PC-9 (cell line): ENCODE measurements at regions not wholly inside any gene's neighbourhood (a gene's known extent, or its start where the extent isn't known, plus 50 kb on each side); places are given as distances from the start of the nearest gene placed in this dataset.

ENCODE experiments used
- BruUV-seq: library from RNA; stranded (reverse); fragments of 400-500 nt; replicated peaks from 2 replicates; lab custom pipeline; 2021; lab: Mats Ljungman, UMichigan
- CTCF ChIA-PET: fragments of 300-600 bp; sonication (Branson Sonifier 250); formaldehyde crosslinking; loops from one replicate; lab custom pipeline; 2022; ENCODE audit warnings: antibody characterized with exemption; lab: Charles Lee
- POLR2A ChIA-PET: fragments of 300-600 bp; sonication (Branson Sonifier 250); formaldehyde crosslinking; loops from one replicate; lab custom pipeline; 2022; ENCODE audit warnings: antibody characterized with exemption; ENCODE audit not compliant: unreplicated experiment; lab: Charles Lee
- DNase-seq, 2 experiments: peaks; one replicate each; pipeline versions ENCODE4 v3.0.0 to v3.0.0-alpha.2; 2015 to 2022; ENCODE audit warnings: mixed read lengths in 1 of 2
- H2AFZ ChIP-seq: fragments of 200-600 bp; sonication (generic); 2 replicates; pipeline ENCODE4 v1.8.1; 2017; ENCODE audit warnings: antibody characterized with exemption
- H3F3A ChIP-seq: fragments of 200-600 bp; sonication (generic); 2 replicates; pipeline ENCODE4 v1.8.1; 2017; ENCODE audit warnings: antibody characterized with exemption, mild to moderate bottlenecking, low read depth; ENCODE audit not compliant: insufficient read depth
- H3K27ac ChIP-seq: fragments of 200-600 bp; sonication (generic); 2 replicates; pipeline ENCODE4 v1.6.1; 2016; ENCODE audit warnings: mixed run types
- H3K27me3 ChIP-seq: fragments of 200-600 bp; sonication (generic); 2 replicates; pipeline ENCODE4 v1.6.1; 2016; ENCODE audit warnings: low read depth, mixed run types; ENCODE audit not compliant: insufficient read depth
- H3K36me3 ChIP-seq: fragments of 200-600 bp; sonication (generic); 2 replicates; pipeline ENCODE4 v1.6.1; 2016; ENCODE audit warnings: low read depth, mixed run types
- H3K4me1 ChIP-seq: fragments of 200-600 bp; sonication (generic); replicated peaks from 2 replicates; pipeline ENCODE4 v1.6.1; 2016; ENCODE audit warnings: mixed run types; ENCODE audit not compliant: insufficient read depth
- H3K4me2 ChIP-seq: fragments of 200-600 bp; sonication (generic); 2 replicates; pipeline ENCODE4 v1.6.1; 2017; ENCODE audit warnings: mixed run types
- H3K4me3 ChIP-seq: fragments of 200-600 bp; sonication (generic); 2 replicates; pipeline ENCODE4 v1.6.1; 2016; ENCODE audit warnings: mixed run types
- H3K79me2 ChIP-seq: fragments of 200-600 bp; sonication (generic); 2 replicates; pipeline ENCODE4 v1.6.1; 2017; ENCODE audit warnings: low read depth, mixed run types
- H3K9me2 ChIP-seq: fragments of 200-600 bp; sonication (generic); 2 replicates; pipeline ENCODE4 v1.8.1; 2017; ENCODE audit warnings: mild to moderate bottlenecking; ENCODE audit not compliant: insufficient read depth
- H3K9me3 ChIP-seq: fragments of 200-600 bp; sonication (generic); 2 replicates; pipeline ENCODE4 v1.8.1; 2016; ENCODE audit warnings: low read depth; ENCODE audit not compliant: insufficient read depth
- H4K20me1 ChIP-seq: fragments of 200-600 bp; sonication (generic); 2 replicates; pipeline ENCODE4 v1.8.1; 2017; ENCODE audit not compliant: insufficient read depth
- CTCF ChIP-seq: fragments of 200-600 bp; sonication (generic); conservative IDR thresholded peaks from 2 replicates; pipeline ENCODE4 v1.6.1; 2017; ENCODE audit warnings: mixed run types, antibody characterized with exemption, mild to moderate bottlenecking, moderate library complexity
- EZH2 ChIP-seq: fragments of 200-600 bp; sonication (generic); IDR thresholded peaks from 2 replicates; pipeline ENCODE4 v1.8.0; 2017; ENCODE audit warnings: antibody characterized with exemption, low read depth
- intact Hi-C: fragments of 100-400 bp; cut with micrococcal nuclease; formaldehyde crosslinking; loops from one replicate; pipeline ENCODE4 v1.10.0; 2022; ENCODE audit not compliant: unreplicated experiment

- CTCF ChIA-PET = no interaction called here
Observed at GRCh38 chr18:44374966-44375365, 305.7 kb upstream of the SETBP1 start.

DNA sequence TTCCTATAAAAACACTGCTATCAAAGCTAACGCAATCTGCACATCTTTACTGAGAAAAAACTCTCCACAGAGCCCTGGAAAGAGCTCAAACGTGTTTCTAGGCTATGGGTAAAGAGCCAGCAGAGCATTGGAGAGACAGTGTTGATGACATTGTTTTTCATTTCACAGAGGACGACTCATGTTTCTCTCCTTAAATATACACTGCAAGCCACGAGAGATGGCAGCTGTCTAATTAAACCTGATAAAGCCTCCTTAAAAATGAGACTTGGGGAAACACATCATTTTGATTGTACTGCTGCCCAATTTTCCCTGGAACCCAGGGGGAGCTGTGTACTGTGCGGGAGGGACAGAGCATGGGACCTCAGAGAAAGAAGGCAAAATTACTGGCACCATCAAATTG lies 294.3 kb upstream of the SETBP1 start:
- Histone ChIP-seq H3K27ac (no peak overlapping the region), H4K20me1 (no peaks in the 10 kb centered on the region), H3F3A (no peaks in the 10 kb centered on the region), H3K4me2 (no peak overlapping the region), H2AFZ (peak overlapping the region; percentile 34; the same call in 1 of the 2 replicates), H3K9me2 (no peaks in the 10 kb centered on the region), H3K79me2 (no peaks in the 10 kb centered on the region), H3K4me1 (no peaks in the 10 kb centered on the region), H3K27me3 (no peaks in the 10 kb centered on the region), H3K9me3 (0 out of 2 replicates have a peak, but pooled peaks cover 5% of the 10 kb centered on the region), H3K4me3 (no peak overlapping the region), H3K36me3 (no peaks in the 10 kb centered on the region)
- no TSS peak for BruUV-seq
- intact Hi-C loops = no loop called here
- no peak for TF ChIP-seq CTCF
- TF ChIP-seq EZH2 = no peak
- POLR2A ChIA-PET = no interaction called here
- no peak for DNase-seq
- CTCF ChIA-PET = no interaction called here

More at GRCh38 chr18:44374966-44375365, 305.7 kb upstream of the SETBP1 start:
- TF ChIP-seq CTCF (no peak), EZH2 (no peak)
- Histone ChIP-seq H3K27ac (no peak overlapping the region), H3K4me1 (peaks cover 10% of the 10 kb centered on the region), H3K9me3 (peaks cover 3% of the 10 kb centered on the region), H3K79me2 (no peaks in the 10 kb centered on the region), H3K4me2 (no peak overlapping the region), H3K4me3 (no peak overlapping the region), H4K20me1 (no peaks in the 10 kb centered on the region), H3K27me3 (no peaks in the 10 kb centered on the region), H2AFZ (no peak overlapping the region), H3K36me3 (no peaks in the 10 kb centered on the region), H3K9me2 (no peaks in the 10 kb centered on the region; the same call in 1 of the 2 replicates), H3F3A (no peaks in the 10 kb centered on the region)
- BruUV-seq = no TSS peak
- no peak for DNase-seq
- intact Hi-C loops = no loop called here
- POLR2A ChIA-PET = no interaction called here

DNA sequence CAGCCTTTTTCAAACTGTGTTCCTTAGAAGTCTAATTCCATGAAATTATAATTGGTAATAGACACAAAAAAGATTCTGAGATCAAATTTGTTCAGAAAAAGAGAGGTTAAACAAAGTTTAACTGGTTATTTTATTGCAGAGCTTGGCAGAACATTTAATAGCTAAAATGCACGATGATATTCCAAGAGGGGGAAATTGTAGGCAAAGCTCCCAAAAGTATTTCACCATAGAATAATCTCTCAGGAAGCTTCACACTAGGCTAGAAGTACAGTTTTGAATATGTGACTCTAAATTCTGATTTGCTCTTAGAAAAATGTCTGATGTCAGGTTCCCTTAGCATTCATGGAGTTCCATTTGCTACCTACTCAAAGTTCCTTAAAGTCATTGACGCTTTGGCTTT lies 292.4 kb upstream of the SETBP1 start:
- Histone ChIP-seq H3K9me2 (no peaks in the 10 kb centered on the region), H3K36me3 (no peaks in the 10 kb centered on the region), H3K27me3 (no peaks in the 10 kb centered on the region), H4K20me1 (no peaks in the 10 kb centered on the region), H3K4me1 (peaks cover 10% of the 10 kb centered on the region), H3K27ac (no peak overlapping the region), H2AFZ (no peak overlapping the region), H3K4me3 (no peak overlapping the region), H3K79me2 (no peaks in the 10 kb centered on the region), H3K4me2 (no peak overlapping the region), H3K9me3 (0 out of 2 replicates have a peak, but pooled peaks cover 5% of the 10 kb centered on the region), H3F3A (0 out of 2 replicates have a peak, but pooled peaks cover 3% of the 10 kb centered on the region)
- intact Hi-C loops = no loop called here
- no TSS peak for BruUV-seq
- no peak for DNase-seq
- POLR2A ChIA-PET = no interaction called here
- TF ChIP-seq CTCF (no peak), EZH2 (no peak)
- CTCF ChIA-PET = no interaction called here
